HG03442 (cell line): ENCODE measurements at regions not wholly inside any gene's neighbourhood (a gene's known extent, or its start where the extent isn't known, plus 50 kb on each side); places are given as distances from the start of the nearest gene placed in this dataset.

Experiments used
- ATAC-seq: cut with Tn5 transposase; IDR thresholded peaks from one replicate; pipeline ENCODE4 v1.9.1; 2021; ENCODE audit warnings: mild to moderate bottlenecking, moderate library complexity; ENCODE audit not compliant: unreplicated experiment

DNA sequence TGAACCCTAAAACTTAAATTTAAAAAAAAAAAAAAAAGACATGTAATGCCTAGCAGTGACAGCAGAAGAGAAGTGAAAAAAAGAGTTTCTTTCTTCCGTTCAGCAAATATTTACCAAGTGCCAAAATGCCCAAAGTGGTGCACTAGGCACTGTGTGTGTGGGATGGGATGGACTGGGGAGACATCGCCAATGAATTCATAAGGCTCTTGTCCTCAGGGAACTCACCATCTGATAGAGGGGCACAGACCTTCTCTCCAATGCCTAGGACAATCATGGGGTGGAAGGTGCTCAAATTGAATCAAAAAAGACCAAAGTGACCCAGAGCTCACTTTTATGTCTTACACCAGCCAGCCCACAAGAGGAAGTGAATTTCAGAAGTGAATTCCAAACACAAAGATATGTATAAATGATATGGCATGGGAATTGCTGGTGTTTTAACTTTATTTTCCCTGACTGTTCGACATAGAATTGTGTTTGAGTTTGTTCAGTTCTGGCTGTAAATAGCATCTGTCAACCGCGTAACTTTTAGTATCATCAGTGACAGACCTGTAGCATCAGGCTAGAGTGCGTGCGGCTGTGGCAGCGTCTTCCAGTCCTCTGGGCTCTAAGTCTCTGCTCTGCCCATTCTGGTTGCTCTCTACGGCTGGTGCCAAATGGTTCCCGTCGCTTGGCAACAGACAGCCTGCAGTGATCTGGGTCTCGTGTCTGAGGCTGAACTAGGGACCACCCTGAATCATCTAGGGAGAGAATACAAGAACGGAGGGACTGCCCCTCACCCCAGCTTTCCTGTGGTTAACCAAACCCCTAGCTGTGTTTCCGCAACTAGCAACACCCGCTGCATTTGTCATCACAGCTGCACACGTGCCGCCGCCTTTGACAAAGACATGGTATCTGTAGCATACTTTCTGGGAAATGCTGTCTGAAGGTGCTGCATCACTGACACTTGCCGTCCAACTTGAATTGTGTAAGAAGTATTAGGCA lies 154.0 kb upstream of the THBS1 start:
- ATAC-seq = peak; percentile 82

GRCh38 chr15:39427705-39428104 lies 153.2 kb upstream of the THBS1 start:
- ATAC-seq = no peak

DNA sequence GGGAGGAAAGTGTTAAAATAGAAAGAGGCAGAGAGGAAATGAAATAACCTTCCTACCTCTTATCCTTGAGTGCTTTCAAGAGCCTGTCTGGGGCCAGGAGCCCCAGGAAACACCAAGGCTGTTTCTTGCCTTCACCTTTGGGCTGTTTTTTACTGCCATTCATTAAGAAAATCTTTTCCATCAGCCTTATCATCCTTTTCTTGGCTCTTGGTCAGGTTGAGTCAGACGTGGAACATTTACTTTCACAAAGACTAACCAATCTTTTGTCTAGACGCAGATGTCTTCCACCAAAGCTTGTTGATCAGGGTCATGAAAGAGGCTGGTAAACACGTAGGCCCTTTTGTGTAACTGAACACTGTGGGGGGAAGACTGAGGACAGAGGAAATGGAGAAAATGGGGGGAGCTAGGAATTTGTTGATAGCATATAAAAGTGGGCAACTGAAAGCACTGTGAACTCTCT lies 151.0 kb upstream of the THBS1 start:
- ATAC-seq = peak; percentile 36

- ATAC-seq = no peak
Observed at GRCh38 chr15:39430389-39430788, 150.5 kb upstream of the THBS1 start.

DNA sequence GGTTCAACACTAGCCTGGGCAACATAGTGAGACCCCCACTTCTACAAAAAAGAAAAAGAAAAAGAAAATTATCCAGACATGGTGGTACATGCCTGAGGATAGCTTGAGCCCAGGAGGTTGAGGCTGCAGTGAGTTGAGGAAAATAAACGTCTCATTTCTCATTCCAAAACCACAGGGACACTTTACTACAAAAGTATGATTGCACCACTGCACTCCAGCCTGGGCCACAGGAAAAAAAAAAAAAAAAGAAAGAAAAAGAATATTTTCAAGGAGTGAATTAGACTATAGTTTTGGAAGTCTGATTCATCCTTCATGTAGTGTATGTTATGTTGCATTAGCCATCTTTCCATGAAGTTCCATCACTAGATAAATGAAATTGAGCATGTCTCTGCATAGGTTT lies 149.5 kb upstream of the THBS1 start:
- no peak for ATAC-seq

DNA sequence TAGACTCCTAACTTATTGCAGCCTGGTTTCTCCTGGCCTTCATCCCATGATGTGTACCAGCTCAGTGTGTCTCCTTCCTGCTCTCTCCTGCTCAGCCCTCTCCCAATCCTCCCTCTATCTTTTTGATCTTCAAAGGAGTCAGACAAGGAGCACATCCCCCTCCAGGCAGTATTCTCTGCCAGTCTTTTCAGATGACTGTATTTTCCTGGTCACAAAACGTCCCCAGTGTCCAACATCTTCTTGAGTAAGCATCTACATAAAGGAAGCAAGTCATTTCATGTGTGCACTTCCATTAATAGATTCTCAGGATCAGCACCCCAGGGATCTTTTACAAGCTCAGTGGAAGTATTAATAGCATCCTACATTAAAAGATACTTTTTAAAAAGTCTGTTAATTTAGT lies 148.9 kb upstream of the THBS1 start:
- no peak for ATAC-seq

DNA sequence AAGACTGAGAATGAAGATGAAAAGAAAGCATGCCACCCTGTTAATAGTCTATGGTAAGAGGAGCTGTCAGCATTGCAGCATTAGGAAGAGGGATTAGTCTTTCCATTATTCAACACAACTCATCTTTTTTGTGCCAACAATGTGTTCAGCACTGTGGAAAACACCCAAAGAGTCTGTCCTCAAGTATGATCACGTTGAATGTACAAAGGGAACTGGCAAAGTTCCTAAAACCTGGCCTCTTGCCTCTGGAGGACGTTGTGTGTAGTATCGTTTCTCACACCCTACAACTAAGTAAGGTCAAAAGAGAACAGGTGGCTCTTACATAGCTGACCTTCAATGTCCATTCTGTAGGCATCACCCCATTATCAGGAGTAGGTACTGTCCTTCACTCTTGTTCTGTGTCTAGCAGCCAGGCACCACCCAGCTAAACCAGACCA lies 147.9 kb upstream of the THBS1 start:
- ATAC-seq = no peak

- no peak for ATAC-seq
Observed at GRCh38 chr15:39433376-39433775, 147.5 kb upstream of the THBS1 start.

GRCh38 chr15:39434163-39434562 lies 146.7 kb upstream of the THBS1 start:
- ATAC-seq = no peak

GRCh38 chr15:39434751-39435238 lies 146.1 kb upstream of the THBS1 start:
- ATAC-seq = no peak

GRCh38 chr15:39435244-39435643 lies 145.6 kb upstream of the THBS1 start:
- no peak for ATAC-seq

- no peak for ATAC-seq
Observed at GRCh38 chr15:39438260-39438659, 142.6 kb upstream of the THBS1 start.

DNA sequence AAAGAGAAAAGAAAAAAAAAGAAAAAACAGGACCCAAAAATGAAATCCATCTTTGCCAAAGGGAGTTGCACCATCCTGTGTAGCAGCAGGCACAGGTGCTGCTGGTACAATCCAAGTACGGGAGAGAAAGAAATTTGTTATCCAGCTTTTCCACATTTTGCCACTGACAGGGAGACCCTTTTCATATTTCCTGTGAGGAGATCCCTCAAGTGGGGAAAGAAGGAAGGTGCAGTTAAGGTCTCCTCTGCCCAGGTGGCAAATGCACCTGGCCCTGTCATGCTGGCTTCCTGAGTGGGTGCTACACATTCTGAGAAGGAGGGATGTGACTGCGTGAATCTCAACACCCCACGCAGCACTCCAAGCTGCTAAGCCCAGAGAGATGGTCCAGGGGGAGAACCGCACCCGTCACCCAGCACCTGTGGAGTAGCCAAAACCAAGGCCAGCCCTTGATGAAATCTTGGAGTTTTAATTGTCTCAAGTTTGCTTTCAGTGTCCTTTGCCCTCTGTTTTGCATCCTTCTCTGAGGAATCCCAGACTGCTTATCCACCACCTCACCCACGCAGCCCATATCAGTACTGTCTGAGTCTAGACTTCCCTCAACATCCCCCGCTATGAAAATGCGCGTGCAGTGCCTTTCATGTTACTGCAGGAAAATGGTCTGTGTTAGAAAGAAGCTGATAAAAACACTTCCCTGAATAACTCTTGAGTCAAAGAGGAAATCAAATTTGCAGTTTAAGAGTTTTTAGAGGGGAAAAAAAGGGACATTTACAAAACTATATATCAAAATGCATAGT lies 141.9 kb upstream of the THBS1 start:
- ATAC-seq = no peak

DNA sequence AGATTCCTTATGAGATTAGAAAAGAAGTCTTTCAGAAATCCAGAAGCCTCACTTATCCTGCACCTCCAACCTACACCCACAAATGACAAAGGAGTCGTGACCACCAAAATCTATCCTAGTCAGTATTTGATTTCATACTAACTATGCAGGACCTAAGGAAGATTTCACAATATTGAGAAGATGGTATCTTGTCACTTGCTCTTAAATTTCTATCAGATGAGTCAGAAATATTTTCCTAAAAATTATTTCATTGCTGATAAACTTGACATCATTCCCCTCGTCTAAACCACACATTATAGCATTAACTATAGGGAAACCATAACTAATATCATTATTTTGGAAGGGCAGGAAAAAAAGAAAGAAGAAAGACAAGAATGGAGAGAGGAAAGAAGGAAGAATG lies 138.0 kb upstream of the THBS1 start:
- ATAC-seq = no peak

- no peak for ATAC-seq
Observed at GRCh38 chr15:39443659-39444219, 137.1 kb upstream of the THBS1 start.

GRCh38 chr15:39444735-39445470 lies 136.0 kb upstream of the THBS1 start:
- ATAC-seq = no peak

GRCh38 chr15:39445931-39446330 lies 134.9 kb upstream of the THBS1 start:
- ATAC-seq = no peak

- ATAC-seq = no peak
Observed at GRCh38 chr15:39447346-39447745, 133.5 kb upstream of the THBS1 start.

GRCh38 chr15:39447881-39448280 lies 133.0 kb upstream of the THBS1 start:
- no peak for ATAC-seq

- ATAC-seq = no peak
Observed at GRCh38 chr15:39448409-39448808, 132.5 kb upstream of the THBS1 start.
